Tibial artery (tissue), 4 donors: ENCODE measurements at regions not wholly inside any gene's neighbourhood (a gene's known extent, or its start where the extent isn't known, plus 50 kb on each side); places are given as distances from the start of the nearest gene placed in this dataset.

Experiments used
- DNase-seq, 2 donors: peaks; one replicate each; pipeline ENCODE4 v3.0.0-alpha.2; 2019
- H3K27ac ChIP-seq, 2 donors: fragments of 200-600 bp; sonication (generic) in 1 of 2; 1 replicate in 1 of 2; 2 replicates in 1 of 2; pipeline ENCODE4 v1.5.1; 2018 to 2019; ENCODE audit warnings: mild to moderate bottlenecking in 1 of 2
- H3K27me3 ChIP-seq, 2 donors: fragments of 200-600 bp; sonication (generic) in 1 of 2; one replicate each; pipeline versions ENCODE4 v1.5.1 to v1.6.0; 2016 to 2019
- H3K36me3 ChIP-seq, 3 donors: fragments of 200-600 bp; sonication (generic) in 2 of 3; one replicate each; pipeline ENCODE4 v1.5.1; 2016 to 2019; ENCODE audit warnings: mild to moderate bottlenecking in 2 of 3
- H3K4me1 ChIP-seq, 4 donors: fragments of 200-600 bp; sonication (generic) in 2 of 4; 1 replicate in 3 of 4; 2 replicates in 1 of 4; pipeline ENCODE4 v1.5.1; 2016 to 2019
- H3K4me3 ChIP-seq, 2 donors: fragments of 200-600 bp; sonication (generic) in 1 of 2; 1 replicate in 1 of 2; 2 replicates in 1 of 2; pipeline ENCODE4 v1.5.1; 2018 to 2019; ENCODE audit warnings: mild to moderate bottlenecking in 2 of 2
- H3K9me3 ChIP-seq, 3 donors: fragments of 200-600 bp; sonication (generic) in 1 of 3; one replicate each; pipeline ENCODE4 v1.5.1; 2016 to 2019
- CTCF ChIP-seq, 2 experiments: fragments of 200-600 bp in 1 of 2; fragments of 450-650 bp in 1 of 2; IDR thresholded peaks; one replicate each; pipeline ENCODE4 v1.5.1; 2017 to 2019; ENCODE audit warnings: antibody characterized with exemption in 2 of 2, mild to moderate bottlenecking in 1 of 2, moderate library complexity in 1 of 2
- intact Hi-C: fragments of 100-400 bp; cut with DNase I; formaldehyde crosslinking; loops from one replicate; pipeline ENCODE4 v1.15.0; 2023; ENCODE audit warnings: low total_unique reads

GRCh38 chr10:91126471-91126870, 94.0 kb upstream of the PCGF5 start:
- TF ChIP-seq CTCF (IDR thresholded peaks at IDR 0.05) = no peak
- H3K36me3 ChIP-seq = no peaks in the 10 kb centered on the region
- H3K27me3 ChIP-seq = no peaks in the 10 kb centered on the region
- H3K4me3 ChIP-seq = no peak overlapping the region
- H3K27ac ChIP-seq = no peak overlapping the region
- no peak for DNase-seq
- no peaks in the 10 kb centered on the region for H3K9me3 ChIP-seq
- H3K4me1 ChIP-seq = no peaks in the 10 kb centered on the region
- intact Hi-C loops = no loop called here

GRCh38 chr10:91127341-91128082, 93.0 kb upstream of the PCGF5 start:
- no peak overlapping the region for H3K27ac ChIP-seq
- H3K9me3 ChIP-seq = no peaks in the 10 kb centered on the region
- H3K4me1 ChIP-seq = no peaks in the 10 kb centered on the region
- no peaks in the 10 kb centered on the region for H3K36me3 ChIP-seq
- no peak for TF ChIP-seq CTCF (IDR thresholded peaks at IDR 0.05)
- DNase-seq = no peak
- H3K27me3 ChIP-seq = no peaks in the 10 kb centered on the region
- intact Hi-C loops = no loop called here
- H3K4me3 ChIP-seq = no peak overlapping the region

GRCh38 chr10:91135113-91135512, 85.3 kb upstream of the PCGF5 start:
- no peak for DNase-seq
- no peak for TF ChIP-seq CTCF (IDR thresholded peaks at IDR 0.05)
- Histone ChIP-seq H3K4me3 (no peak overlapping the region), H3K27me3 (no peaks in the 10 kb centered on the region), H3K36me3 (no peaks in the 10 kb centered on the region), H3K4me1 (no peaks in the 10 kb centered on the region), H3K27ac (no peak overlapping the region), H3K9me3 (no peaks in the 10 kb centered on the region)
- intact Hi-C loops = no loop called here

- intact Hi-C loops = no loop called here
- Histone ChIP-seq H3K4me1 (no peaks in the 10 kb centered on the region), H3K9me3 (no peaks in the 10 kb centered on the region), H3K27me3 (no peaks in the 10 kb centered on the region), H3K36me3 (no peaks in the 10 kb centered on the region), H3K27ac (no peak overlapping the region), H3K4me3 (no peak overlapping the region)
- TF ChIP-seq CTCF (IDR thresholded peaks at IDR 0.05) = no peak
- no peak for DNase-seq
These were observed 83.3 kb upstream of the PCGF5 start for GRCh38 chr10:91137011-91137643.

GRCh38 chr10:91137822-91138221, 82.6 kb upstream of the PCGF5 start:
- DNase-seq = no peak
- Histone ChIP-seq H3K9me3 (no peaks in the 10 kb centered on the region), H3K27ac (no peak overlapping the region), H3K36me3 (no peaks in the 10 kb centered on the region), H3K4me1 (no peaks in the 10 kb centered on the region), H3K27me3 (no peaks in the 10 kb centered on the region), H3K4me3 (no peak overlapping the region)
- TF ChIP-seq CTCF (IDR thresholded peaks at IDR 0.05) = no peak
- intact Hi-C loops = no loop called here
